ENCODE measurements at regions not wholly inside any gene's neighbourhood (a gene's known extent, or its start where the extent isn't known, plus 50 kb on each side); places are given as distances from the start of the nearest gene placed in this dataset.

DNA sequence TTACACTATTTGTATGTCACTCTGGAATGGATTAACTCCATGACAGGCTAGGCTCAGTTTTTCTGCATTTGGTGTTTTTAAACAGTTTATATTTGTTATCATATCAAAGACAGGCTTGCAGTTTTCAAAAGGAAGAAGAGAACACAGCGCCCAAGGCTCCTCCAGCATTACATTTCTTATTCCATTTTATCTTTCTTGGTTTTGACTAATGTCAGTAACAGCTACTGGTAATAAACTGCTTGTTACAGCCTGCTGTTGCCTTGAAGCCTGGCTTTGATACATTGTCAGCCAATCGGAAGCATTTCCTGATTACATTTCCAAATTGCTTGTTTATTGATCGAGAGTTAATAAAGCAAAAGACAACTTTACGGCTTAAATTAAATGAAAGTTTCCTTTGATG is 166.0 kb upstream of the MDFIC start:
- TF ChIP-seq CTCF (conservative IDR thresholded peaks at IDR 0.05; ENCODE audit: low read length): no peak
- no peak for TF ChIP-seq EZH2phosphoT487 (IDR thresholded peaks at IDR 0.05; ENCODE audit: borderline replicate concordance)

Measured in Loucy (cell line).